GM21737 (cell line): ENCODE measurements at regions not wholly inside any gene's neighbourhood (a gene's known extent, or its start where the extent isn't known, plus 50 kb on each side); places are given as distances from the start of the nearest gene placed in this dataset.
"Not testable (repeated sequence)": the region's sequence is repeated elsewhere in the genome, so short reads cannot be mapped to it uniquely, and the experiment has no call there.

Experiments used
- ATAC-seq: cut with Tn5 transposase; IDR thresholded peaks from one replicate; pipeline ENCODE4 v1.9.1; 2021; ENCODE audit warnings: mild to moderate bottlenecking, moderate library complexity; ENCODE audit not compliant: unreplicated experiment

- ATAC-seq = no peak
Measured at GRCh38 chr21:35548904-35549615, 500.0 kb upstream of the RUNX1 start.

GRCh38 chr21:35547946-35548774 is 499.1 kb upstream of the RUNX1 start:
- no peak for ATAC-seq

- no peak for ATAC-seq
Measured at GRCh38 chr21:35543746-35544145, 494.6 kb upstream of the RUNX1 start.

- ATAC-seq = no peak
Measured at GRCh38 chr21:35540950-35541638, 492.0 kb upstream of the RUNX1 start.

GRCh38 chr21:35538386-35538785 is 489.3 kb upstream of the RUNX1 start:
- no peak for ATAC-seq

- ATAC-seq = no peak
Measured at GRCh38 chr21:35537604-35538003, 488.5 kb upstream of the RUNX1 start.

- no peak for ATAC-seq
Measured at GRCh38 chr21:35533893-35534292, 484.8 kb upstream of the RUNX1 start.

- ATAC-seq = no peak
Measured at GRCh38 chr21:35530766-35531165, 481.7 kb upstream of the RUNX1 start.

GRCh38 chr21:35529171-35529863 is 480.2 kb upstream of the RUNX1 start:
- no peak for ATAC-seq

- no peak for ATAC-seq
Measured at GRCh38 chr21:35528116-35529042, 479.3 kb upstream of the RUNX1 start.

GRCh38 chr21:35527358-35527757 is 478.3 kb upstream of the RUNX1 start:
- ATAC-seq = no peak

GRCh38 chr21:35525443-35525842 is 476.3 kb upstream of the RUNX1 start:
- ATAC-seq = no peak

- ATAC-seq = no peak
Measured at GRCh38 chr21:35521852-35522505, 472.9 kb upstream of the RUNX1 start.

GRCh38 chr21:35521293-35521692 is 472.2 kb upstream of the RUNX1 start:
- no peak for ATAC-seq

- no peak for ATAC-seq
Measured at GRCh38 chr21:35520856-35521255, 471.8 kb upstream of the RUNX1 start.

- ATAC-seq = no peak
Measured at GRCh38 chr21:35520302-35520701, 471.2 kb upstream of the RUNX1 start.

GRCh38 chr21:35517865-35518264 is 468.8 kb upstream of the RUNX1 start:
- no peak for ATAC-seq

- not testable (repeated sequence) for ATAC-seq
Measured at GRCh38 chr21:35516292-35516691, 467.2 kb upstream of the RUNX1 start.

GRCh38 chr21:35512346-35512745 is 463.2 kb upstream of the RUNX1 start:
- ATAC-seq = no peak
